Vagina (tissue), 2 donors: ENCODE measurements at regions not wholly inside any gene's neighbourhood (a gene's known extent, or its start where the extent isn't known, plus 50 kb on each side); places are given as distances from the start of the nearest gene placed in this dataset.

Experiments used
- DNase-seq, 2 donors: peaks; one replicate each; pipeline ENCODE4 v3.0.0-alpha.2; 2017; ENCODE audit errors: extremely low spot score in 2 of 2
- H3K27ac ChIP-seq: fragments of 200-600 bp; sonication (generic); one replicate; pipeline ENCODE4 v1.5.1; 2019
- H3K27me3 ChIP-seq: fragments of 200-600 bp; sonication (generic); one replicate; pipeline ENCODE4 v1.5.1; 2019
- H3K36me3 ChIP-seq, 2 donors: fragments of 200-600 bp; sonication (generic); one replicate each; pipeline ENCODE4 v1.5.1; 2017 to 2019
- H3K4me1 ChIP-seq: fragments of 200-600 bp; sonication (generic); one replicate; pipeline ENCODE4 v1.5.1; 2019
- H3K4me3 ChIP-seq, 2 donors: fragments of 200-600 bp; sonication (generic); 1 replicate in 1 of 2; 2 replicates in 1 of 2; pipeline ENCODE4 v1.5.1; 2016 to 2019
- H3K9me3 ChIP-seq: fragments of 200-600 bp; sonication (generic); one replicate; pipeline ENCODE4 v1.5.1; 2019
- CTCF ChIP-seq, 3 experiments: fragments of 450-650 bp in 2 of 3; fragments of 200-600 bp in 1 of 3; sonication (generic) in 1 of 3; IDR thresholded peaks; one replicate each; pipeline ENCODE4 v1.5.1; 2017 to 2019; ENCODE audit warnings: antibody characterized with exemption in 3 of 3, mild to moderate bottlenecking in 2 of 3, moderate library complexity in 2 of 3
- POLR2A ChIP-seq, 2 donors: fragments of 450-650 bp; IDR thresholded peaks; one replicate each; pipeline ENCODE4 v1.6.1; 2017; ENCODE audit warnings: antibody characterized with exemption in 2 of 2, mild to moderate bottlenecking in 2 of 2, moderate library complexity in 2 of 2
- POLR2AphosphoS5 ChIP-seq, 2 donors: sonication (generic); formaldehyde crosslinking; IDR thresholded peaks; one replicate each; pipeline ENCODE4 v1.9.0; 2017; ENCODE audit warnings: antibody characterized with exemption in 2 of 2, mild to moderate bottlenecking in 2 of 2, low read depth in 1 of 2; ENCODE audit not compliant: insufficient read depth in 1 of 2
- intact Hi-C: fragments of 100-400 bp; cut with DNase I; formaldehyde crosslinking; loops from one replicate; pipeline ENCODE4 v1.15.1; 2023

GRCh38 chr1:218783916-218784315, 389.8 kb upstream of the LYPLAL1 start:
- intact Hi-C loops: no loop called here
- DNase-seq: no peak
- no peaks in the 10 kb centered on the region for H3K27me3 ChIP-seq
- H3K4me1 ChIP-seq: no peaks in the 10 kb centered on the region
- TF ChIP-seq POLR2A (IDR thresholded peaks at IDR 0.05): no peak
- TF ChIP-seq POLR2AphosphoS5 (IDR thresholded peaks at IDR 0.05; ENCODE audit: insufficient read depth in 1 of 2, low read depth in 1 of 2): no peak
- TF ChIP-seq CTCF (IDR thresholded peaks at IDR 0.05): no peak
- no peaks in the 10 kb centered on the region for H3K36me3 ChIP-seq
- H3K4me3 ChIP-seq: no peak overlapping the region
- no peak overlapping the region for H3K27ac ChIP-seq
- no peaks in the 10 kb centered on the region for H3K9me3 ChIP-seq

- intact Hi-C loops: no loop called here
- Histone ChIP-seq H3K27ac (no peak overlapping the region), H3K36me3 (no peaks in the 10 kb centered on the region), H3K4me3 (no peak overlapping the region), H3K9me3 (no peaks in the 10 kb centered on the region), H3K27me3 (no peaks in the 10 kb centered on the region), H3K4me1 (no peaks in the 10 kb centered on the region)
- TF ChIP-seq POLR2A (IDR thresholded peaks at IDR 0.05) (no peak), POLR2AphosphoS5 (IDR thresholded peaks at IDR 0.05; ENCODE audit: insufficient read depth in 1 of 2, low read depth in 1 of 2) (no peak), CTCF (IDR thresholded peaks at IDR 0.05) (no peak)
- no peak for DNase-seq
Measured at GRCh38 chr1:218785928-218786327, 387.8 kb upstream of the LYPLAL1 start.

GRCh38 chr1:218787826-218788225, 385.9 kb upstream of the LYPLAL1 start:
- no peaks in the 10 kb centered on the region for H3K9me3 ChIP-seq
- intact Hi-C loops: no loop called here
- TF ChIP-seq POLR2AphosphoS5 (IDR thresholded peaks at IDR 0.05; ENCODE audit: insufficient read depth in 1 of 2, low read depth in 1 of 2) (no peak), CTCF (IDR thresholded peaks at IDR 0.05) (no peak), POLR2A (IDR thresholded peaks at IDR 0.05) (no peak)

GRCh38 chr1:218796773-218797172, 376.9 kb upstream of the LYPLAL1 start:
- H3K4me3 ChIP-seq: no peak overlapping the region
- no peaks in the 10 kb centered on the region for H3K27me3 ChIP-seq
- intact Hi-C loops: no loop called here
- H3K9me3 ChIP-seq: no peaks in the 10 kb centered on the region
- no peak for DNase-seq
- no peaks in the 10 kb centered on the region for H3K36me3 ChIP-seq
- TF ChIP-seq POLR2AphosphoS5 (IDR thresholded peaks at IDR 0.05; ENCODE audit: insufficient read depth in 1 of 2, low read depth in 1 of 2) (no peak), CTCF (IDR thresholded peaks at IDR 0.05) (no peak), POLR2A (IDR thresholded peaks at IDR 0.05) (no peak)
- H3K4me1 ChIP-seq: no peaks in the 10 kb centered on the region
- no peak overlapping the region for H3K27ac ChIP-seq

More at GRCh38 chr1:218787826-218788225, 385.9 kb upstream of the LYPLAL1 start:
- DNase-seq: no peak
- Histone ChIP-seq H3K27ac (no peak overlapping the region), H3K4me3 (no peak overlapping the region), H3K27me3 (no peaks in the 10 kb centered on the region), H3K4me1 (no peaks in the 10 kb centered on the region), H3K36me3 (no peaks in the 10 kb centered on the region)

- H3K27ac ChIP-seq: no peak overlapping the region
- TF ChIP-seq POLR2AphosphoS5 (IDR thresholded peaks at IDR 0.05; ENCODE audit: insufficient read depth in 1 of 2, low read depth in 1 of 2) (no peak), POLR2A (IDR thresholded peaks at IDR 0.05) (no peak), CTCF (IDR thresholded peaks at IDR 0.05) (no peak)
- no peak for DNase-seq
- no peak overlapping the region for H3K4me3 ChIP-seq
- no peaks in the 10 kb centered on the region for H3K27me3 ChIP-seq
- no peaks in the 10 kb centered on the region for H3K4me1 ChIP-seq
- no peaks in the 10 kb centered on the region for H3K9me3 ChIP-seq
- intact Hi-C loops: no loop called here
- no peaks in the 10 kb centered on the region for H3K36me3 ChIP-seq
Measured at GRCh38 chr1:218802799-218803198, 370.9 kb upstream of the LYPLAL1 start.
